A549 (cell line): ENCODE measurements at regions not wholly inside any gene's neighbourhood (a gene's known extent, or its start where the extent isn't known, plus 50 kb on each side); places are given as distances from the start of the nearest gene placed in this dataset.

ENCODE experiments used
- ATAC-seq, 2 experiments: fragments of 200-7000 bp in 1 of 2; fragments of >200 bp in 1 of 2; cut with Nextera tagmentation in 1 of 2; cut with Tn5 transposase in 1 of 2; 3 replicates each; pipeline versions ENCODE4 v1.8.0 to v1.9.1; 2018 to 2020; ENCODE audit warnings: mild to moderate bottlenecking in 1 of 2, moderate library complexity in 1 of 2
- CTCF ChIA-PET: fragments of 300-600 bp; sonication (Branson Sonifier 250); formaldehyde crosslinking; extraction: SDS; loops from one replicate; lab custom pipeline; 2021; ENCODE audit warnings: antibody characterized with exemption, inconsistent platforms; lab: Yijun Ruan, JAX
- POLR2A ChIA-PET: fragments of 350-600 bp; formaldehyde crosslinking; extraction: SDS; loops from one replicate; lab custom pipeline; 2021; ENCODE audit warnings: antibody characterized with exemption, inconsistent platforms; lab: Yijun Ruan, JAX
- DNase-seq, 2 experiments: peaks; one replicate each; pipeline versions ENCODE4 v3.0.0 to v3.0.0-alpha.2; 2011 to 2016; ENCODE audit warnings: low read depth in 1 of 2, low spot score in 1 of 2
- FAIRE-seq: peaks from 2 replicates; lab custom pipeline; 2011; peaks lifted over from hg19 to GRCh38; lab: Jason Lieb, UNC
- H3K27ac ChIP-seq, 2 experiments: fragments of >200 bp; sonication (Bioruptor Twin); formaldehyde crosslinking; 3 replicates each; pipeline ENCODE4 v1.5.1; 2016 to 2017
- H3K4me1 ChIP-seq: fragments of >200 bp; sonication (Bioruptor Twin); formaldehyde crosslinking; 3 replicates; pipeline ENCODE4 v1.6.1; 2016
- H3K4me2 ChIP-seq: fragments of >200 bp; sonication (Bioruptor Twin); formaldehyde crosslinking; 3 replicates; pipeline ENCODE4 v1.6.1; 2016
- H3K4me3 ChIP-seq: fragments of >200 bp; sonication (Bioruptor Twin); formaldehyde crosslinking; 3 replicates; pipeline ENCODE4 v1.5.1; 2016
- H3K9me3 ChIP-seq: fragments of >200 bp; sonication (Bioruptor Twin); formaldehyde crosslinking; 3 replicates; pipeline ENCODE4 v1.6.1; 2016
- CBX2 ChIP-seq: fragments of 200-600 bp; sonication (generic); IDR thresholded peaks from 2 replicates; pipeline ENCODE4 v1.6.1; 2016; ENCODE audit warnings: low read depth, mild to moderate bottlenecking, borderline replicate concordance
- CHD2 ChIP-seq: fragments of 150-350 bp; IDR thresholded peaks from 2 replicates; pipeline ENCODE4 v1.6.1; 2014; ENCODE audit warnings: low read length; ENCODE audit not compliant: partially characterized antibody
- CHD4 ChIP-seq: fragments of 200-600 bp; sonication (generic); IDR thresholded peaks from 2 replicates; pipeline ENCODE4 v1.6.1; 2016; ENCODE audit warnings: antibody characterized with exemption, mild to moderate bottlenecking, borderline replicate concordance
- EP300 ChIP-seq, 2 experiments: fragments of >200 bp; sonication (Bioruptor Twin); formaldehyde crosslinking; IDR thresholded peaks; 2 replicates in 1 of 2; 3 replicates in 1 of 2; pipeline ENCODE4 v1.6.1; 2016 to 2017
- HOXB13 ChIP-seq: fragments of 250-450 bp; sonication (Bioruptor Pico); IDR thresholded peaks from 2 replicates; pipeline ENCODE4 v1.5.0; 2020; ENCODE audit warnings: low read depth, mild to moderate bottlenecking, moderate library complexity
- HOXB5 ChIP-seq: fragments of 250-450 bp; sonication (Bioruptor Pico); IDR thresholded peaks from 2 replicates; pipeline ENCODE4 v1.5.0; 2020; ENCODE audit warnings: mild to moderate bottlenecking, moderate library complexity
- JUN ChIP-seq, 2 experiments: fragments of >200 bp; sonication (Bioruptor Twin); formaldehyde crosslinking; IDR thresholded peaks; 2 replicates in 1 of 2; 3 replicates in 1 of 2; pipeline ENCODE4 v1.6.1; 2016 to 2017
- NPAS2 ChIP-seq: fragments of 250-450 bp; sonication (Bioruptor Pico); IDR thresholded peaks from 2 replicates; pipeline ENCODE4 v1.8.0; 2022; ENCODE audit warnings: mild to moderate bottlenecking, moderate library complexity, borderline replicate concordance
- PHF8 ChIP-seq: fragments of 200-600 bp; sonication (generic); IDR thresholded peaks from 2 replicates; pipeline ENCODE4 v1.6.1; 2016; ENCODE audit warnings: low read depth, mild to moderate bottlenecking, antibody characterized with exemption, moderate library complexity, borderline replicate concordance
- POLR2AphosphoS2 ChIP-seq: conservative IDR thresholded peaks from 2 replicates; pipeline ENCODE4 v1.6.1; 2012; ENCODE audit warnings: low read length, improper control_type of control experiment, inconsistent platforms
- RARB ChIP-seq: fragments of 250-450 bp; sonication (Bioruptor Pico); IDR thresholded peaks from 2 replicates; pipeline ENCODE4 v1.8.0; 2021; ENCODE audit warnings: mild to moderate bottlenecking, moderate library complexity
- RCOR1 ChIP-seq: fragments of 150-350 bp; IDR thresholded peaks from 2 replicates; pipeline ENCODE4 v1.6.1; 2014; ENCODE audit warnings: antibody characterized with exemption, low read length, low read depth
- TP53 ChIP-seq: fragments of 250-450 bp; sonication (Bioruptor Pico); IDR thresholded peaks from 2 replicates; pipeline ENCODE4 v1.5.0; 2021; ENCODE audit warnings: mild to moderate bottlenecking, moderate library complexity
- ZSCAN20 ChIP-seq: fragments of 250-450 bp; sonication (Bioruptor Pico); IDR thresholded peaks from 2 replicates; pipeline ENCODE4 v1.8.0; 2022; ENCODE audit warnings: mild to moderate bottlenecking, moderate library complexity
- WGBS: methylation state at CpG from one replicate; pipeline ENCODE4 v1.1.6; 2017; ENCODE audit errors: missing lambda C conversion rate; 5-methylcytosine and 5-hydroxymethylcytosine counted together
- TF ChIP-seq, protein P1 (sequence below): fragments of >200 bp; sonication (Bioruptor Twin); formaldehyde crosslinking; IDR thresholded peaks from 3 replicates; pipeline ENCODE4 v1.5.1; 2016
- TF ChIP-seq, protein P2 (sequence below): fragments of 250-450 bp; sonication (Bioruptor Pico); IDR thresholded peaks from 2 replicates; pipeline ENCODE4 v1.5.0; 2020; ENCODE audit warnings: low read depth, mild to moderate bottlenecking, moderate library complexity
- TF ChIP-seq, protein P3 (sequence below): IDR thresholded peaks from 2 replicates; pipeline ENCODE4 v1.6.1; 2012; ENCODE audit warnings: low read depth, borderline replicate concordance
- TF ChIP-seq, protein P4 (sequence below): fragments of 450-650 bp; IDR thresholded peaks from 2 replicates; pipeline ENCODE4 v1.6.1; 2014; ENCODE audit warnings: antibody characterized with exemption

DNA sequence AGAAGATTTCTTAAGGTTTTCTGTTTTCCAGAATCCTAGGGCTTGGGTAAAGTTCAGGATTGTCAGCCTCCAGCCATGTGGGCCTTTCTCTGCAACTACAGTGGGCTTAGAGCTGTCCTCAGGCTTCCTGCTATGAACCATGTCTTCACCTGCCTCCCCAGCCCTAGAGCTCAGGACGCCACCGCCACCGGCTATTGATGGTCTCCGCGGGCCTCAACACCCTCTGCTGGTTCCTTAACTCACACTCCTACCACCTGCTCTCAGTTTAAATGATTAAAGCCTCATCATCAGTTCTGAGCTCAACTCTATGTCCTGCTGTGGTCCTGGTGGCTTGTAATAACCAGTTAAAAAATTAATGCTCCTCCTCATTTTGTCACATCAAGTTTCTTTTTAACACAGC is 221.0 kb downstream of the EFNB2 start:
- no peak for ATAC-seq

DNA sequence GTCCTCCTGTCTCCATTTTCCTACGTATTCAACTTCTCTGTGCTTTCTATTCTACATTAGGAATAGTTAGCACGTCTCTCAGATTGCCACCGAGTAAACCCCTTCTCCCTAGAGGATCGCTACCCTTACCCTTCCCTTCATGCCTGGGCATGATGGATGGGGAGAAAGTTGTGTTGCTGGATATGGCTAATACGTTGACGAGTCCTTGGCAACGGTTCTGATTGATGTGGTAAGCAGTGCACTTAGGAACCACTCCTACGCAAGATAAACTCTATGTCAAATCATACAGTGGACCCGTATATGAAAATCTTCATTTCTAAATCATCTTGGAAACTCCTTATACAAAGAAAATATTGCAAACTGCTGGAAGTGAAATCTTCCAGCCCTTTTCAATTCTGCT is 224.5 kb downstream of the EFNB2 start:
- ChIA-PET POLR2A (no interaction called here), CTCF (no interaction called here)
- ATAC-seq = no peak
- H3K4me3 ChIP-seq = no peak overlapping the region
- no peaks in the 10 kb centered on the region for H3K9me3 ChIP-seq
- no peak overlapping the region for H3K4me2 ChIP-seq
- no peak for DNase-seq
- WGBS = 43% methylated on average over 9 of the region's 9 CpGs
- TF ChIP-seq PHF8 = no peak
- TF ChIP-seq EP300 (IDR thresholded peaks at IDR 0.05) = no peak
- TF ChIP-seq TP53 = no peak
- TF ChIP-seq HOXB13 (CRISPR knock-in tag) = no peak
- TF ChIP-seq, protein P1, sequence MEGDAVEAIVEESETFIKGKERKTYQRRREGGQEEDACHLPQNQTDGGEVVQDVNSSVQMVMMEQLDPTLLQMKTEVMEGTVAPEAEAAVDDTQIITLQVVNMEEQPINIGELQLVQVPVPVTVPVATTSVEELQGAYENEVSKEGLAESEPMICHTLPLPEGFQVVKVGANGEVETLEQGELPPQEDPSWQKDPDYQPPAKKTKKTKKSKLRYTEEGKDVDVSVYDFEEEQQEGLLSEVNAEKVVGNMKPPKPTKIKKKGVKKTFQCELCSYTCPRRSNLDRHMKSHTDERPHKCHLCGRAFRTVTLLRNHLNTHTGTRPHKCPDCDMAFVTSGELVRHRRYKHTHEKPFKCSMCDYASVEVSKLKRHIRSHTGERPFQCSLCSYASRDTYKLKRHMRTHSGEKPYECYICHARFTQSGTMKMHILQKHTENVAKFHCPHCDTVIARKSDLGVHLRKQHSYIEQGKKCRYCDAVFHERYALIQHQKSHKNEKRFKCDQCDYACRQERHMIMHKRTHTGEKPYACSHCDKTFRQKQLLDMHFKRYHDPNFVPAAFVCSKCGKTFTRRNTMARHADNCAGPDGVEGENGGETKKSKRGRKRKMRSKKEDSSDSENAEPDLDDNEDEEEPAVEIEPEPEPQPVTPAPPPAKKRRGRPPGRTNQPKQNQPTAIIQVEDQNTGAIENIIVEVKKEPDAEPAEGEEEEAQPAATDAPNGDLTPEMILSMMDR = no peak
- TF ChIP-seq JUN (IDR thresholded peaks at IDR 0.05) = no peak
- TF ChIP-seq, protein P2, sequence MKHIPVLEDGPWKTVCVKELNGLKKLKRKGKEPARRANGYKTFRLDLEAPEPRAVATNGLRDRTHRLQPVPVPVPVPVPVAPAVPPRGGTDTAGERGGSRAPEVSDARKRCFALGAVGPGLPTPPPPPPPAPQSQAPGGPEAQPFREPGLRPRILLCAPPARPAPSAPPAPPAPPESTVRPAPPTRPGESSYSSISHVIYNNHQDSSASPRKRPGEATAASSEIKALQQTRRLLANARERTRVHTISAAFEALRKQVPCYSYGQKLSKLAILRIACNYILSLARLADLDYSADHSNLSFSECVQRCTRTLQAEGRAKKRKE = no peak
- TF ChIP-seq NPAS2 (CRISPR knock-in tag) = no peak
- no peak for TF ChIP-seq POLR2AphosphoS2
- TF ChIP-seq CBX2 = no peak
- TF ChIP-seq, protein P3, sequence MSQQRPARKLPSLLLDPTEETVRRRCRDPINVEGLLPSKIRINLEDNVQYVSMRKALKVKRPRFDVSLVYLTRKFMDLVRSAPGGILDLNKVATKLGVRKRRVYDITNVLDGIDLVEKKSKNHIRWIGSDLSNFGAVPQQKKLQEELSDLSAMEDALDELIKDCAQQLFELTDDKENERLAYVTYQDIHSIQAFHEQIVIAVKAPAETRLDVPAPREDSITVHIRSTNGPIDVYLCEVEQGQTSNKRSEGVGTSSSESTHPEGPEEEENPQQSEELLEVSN = no peak
- no peak for TF ChIP-seq RARB (CRISPR knock-in tag)
- TF ChIP-seq, protein P4, sequence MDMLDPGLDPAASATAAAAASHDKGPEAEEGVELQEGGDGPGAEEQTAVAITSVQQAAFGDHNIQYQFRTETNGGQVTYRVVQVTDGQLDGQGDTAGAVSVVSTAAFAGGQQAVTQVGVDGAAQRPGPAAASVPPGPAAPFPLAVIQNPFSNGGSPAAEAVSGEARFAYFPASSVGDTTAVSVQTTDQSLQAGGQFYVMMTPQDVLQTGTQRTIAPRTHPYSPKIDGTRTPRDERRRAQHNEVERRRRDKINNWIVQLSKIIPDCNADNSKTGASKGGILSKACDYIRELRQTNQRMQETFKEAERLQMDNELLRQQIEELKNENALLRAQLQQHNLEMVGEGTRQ = no peak
- TF ChIP-seq RCOR1 = no peak
- H3K4me1 ChIP-seq = no peaks in the 10 kb centered on the region
- H3K27ac ChIP-seq = no peak overlapping the region
- no peak for FAIRE-seq

More for the DNA sequence above, 221.0 kb downstream of the EFNB2 start:
- TF ChIP-seq CHD4 (no peak), CHD2 (no peak)
- H3K27ac ChIP-seq = no peak overlapping the region
- CTCF ChIA-PET = no interaction called here
- FAIRE-seq (no peak), DNase-seq (no peak)
- no peak overlapping the region for H3K4me2 ChIP-seq
- no peaks in the 10 kb centered on the region for H3K9me3 ChIP-seq
- 85% methylated on average over 5 of the region's 5 CpGs for WGBS
- H3K4me1 ChIP-seq = 0 out of 3 replicates have a peak, but pooled peaks cover 7% of the 10 kb centered on the region
- POLR2A ChIA-PET = no interaction called here
- H3K4me3 ChIP-seq = no peak overlapping the region

DNA sequence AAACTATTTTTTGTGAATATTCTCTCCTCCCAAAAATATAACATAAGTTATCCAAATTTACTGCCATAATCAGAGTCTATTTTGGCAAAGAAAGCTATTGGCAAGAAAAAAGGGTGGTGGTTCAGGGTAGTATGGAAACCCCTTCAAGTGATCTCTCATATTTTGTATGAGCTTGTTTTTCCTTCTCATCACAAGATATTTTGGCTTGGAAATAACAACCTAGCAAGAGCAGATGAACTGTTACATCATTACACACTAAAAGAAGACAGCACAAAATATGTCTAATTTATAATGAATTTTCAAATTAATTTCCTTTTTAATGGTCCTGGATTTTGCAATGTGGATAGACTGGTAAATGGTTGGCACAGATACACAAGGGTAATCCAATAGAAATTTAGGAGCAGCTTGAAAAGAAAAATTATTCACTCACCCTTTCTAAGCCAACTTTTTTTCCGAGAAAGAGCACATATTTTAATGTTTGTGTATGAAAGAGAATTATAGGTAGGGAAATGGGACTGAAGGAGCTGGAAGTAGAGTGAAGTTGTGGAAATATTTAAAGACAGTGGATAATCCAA is 225.1 kb downstream of the EFNB2 start:
- POLR2A ChIA-PET = no interaction called here
- no peak overlapping the region for H3K4me3 ChIP-seq
- no peak overlapping the region for H3K4me2 ChIP-seq
- no peaks in the 10 kb centered on the region for H3K4me1 ChIP-seq
- H3K9me3 ChIP-seq = no peaks in the 10 kb centered on the region
- H3K27ac ChIP-seq = no peak overlapping the region
- no peak for TF ChIP-seq HOXB5 (CRISPR knock-in tag)
- TF ChIP-seq NPAS2 (CRISPR knock-in tag) = no peak
- no peak for TF ChIP-seq ZSCAN20 (CRISPR knock-in tag)
- TF ChIP-seq, all 56 proteins: peak for 0
- no peak for ATAC-seq
- 34% methylated on average over 1 of the region's 1 CpG for WGBS
- CTCF ChIA-PET = no interaction called here
- FAIRE-seq = no peak
- no peak for DNase-seq
